CD4-positive, alpha-beta T cell treated with Interleukin-15 for 1 hour (primary cell): ENCODE measurements at regions not wholly inside any gene's neighbourhood (a gene's known extent, or its start where the extent isn't known, plus 50 kb on each side); places are given as distances from the start of the nearest gene placed in this dataset.
"Not testable (repeated sequence)": the region's sequence is repeated elsewhere in the genome, so short reads cannot be mapped to it uniquely, and the experiment has no call there.

Experiments used
- DNase-seq: peaks from one replicate; pipeline ENCODE4 v3.0.0-alpha.2; 2020

GRCh38 chr16:35198223-35199199 lies 1739.1 kb downstream of the TP53TG3F start:
- no peak for DNase-seq

- no peak for DNase-seq
These were observed 1741.2 kb downstream of the TP53TG3F start for GRCh38 chr16:35200662-35201061.

GRCh38 chr16:35201151-35201550 lies 1741.7 kb downstream of the TP53TG3F start:
- DNase-seq: no peak

GRCh38 chr16:35203636-35204035 lies 1744.2 kb downstream of the TP53TG3F start:
- DNase-seq: no peak

GRCh38 chr16:35207059-35207999 lies 1747.9 kb downstream of the TP53TG3F start:
- DNase-seq: no peak

- DNase-seq: no peak
These were observed 1748.9 kb downstream of the TP53TG3F start for GRCh38 chr16:35208001-35208935.

- DNase-seq: no peak
These were observed 1751.4 kb downstream of the TP53TG3F start for GRCh38 chr16:35210681-35211433.

- no peak for DNase-seq
These were observed 1755.4 kb downstream of the TP53TG3F start for GRCh38 chr16:35214840-35215239.

- no peak for DNase-seq
These were observed 1755.9 kb downstream of the TP53TG3F start for GRCh38 chr16:35215287-35215686.

GRCh38 chr16:35216261-35216660 lies 1756.8 kb downstream of the TP53TG3F start:
- DNase-seq: not testable (repeated sequence)

- DNase-seq: no peak
These were observed 1762.2 kb downstream of the TP53TG3F start for GRCh38 chr16:35221482-35222185.

GRCh38 chr16:35234679-35235078 lies 1775.3 kb downstream of the TP53TG3F start:
- DNase-seq: no peak

GRCh38 chr16:35239561-35239960 lies 1780.1 kb downstream of the TP53TG3F start:
- DNase-seq: no peak

GRCh38 chr16:35249051-35249450 lies 1789.6 kb downstream of the TP53TG3F start:
- no peak for DNase-seq

GRCh38 chr16:35252356-35252936 lies 1793.0 kb downstream of the TP53TG3F start:
- DNase-seq: no peak

GRCh38 chr16:35255186-35255803 lies 1795.9 kb downstream of the TP53TG3F start:
- DNase-seq: no peak

GRCh38 chr16:35255816-35256215 lies 1796.4 kb downstream of the TP53TG3F start:
- DNase-seq: no peak

GRCh38 chr16:35258381-35258780 lies 1799.0 kb downstream of the TP53TG3F start:
- no peak for DNase-seq

GRCh38 chr16:35295856-35296255 lies 1836.4 kb downstream of the TP53TG3F start:
- DNase-seq: no peak
